M059J (cell line): ENCODE measurements at regions not wholly inside any gene's neighbourhood (a gene's known extent, or its start where the extent isn't known, plus 50 kb on each side); places are given as distances from the start of the nearest gene placed in this dataset.
A peak's percentile ranks its signal among the peaks of the same experiment; 100 is the strongest.
"Not testable (repeated sequence)": the region's sequence is repeated elsewhere in the genome, so short reads cannot be mapped to it uniquely, and the experiment has no call there.

Source experiments
- DNase-seq: peaks from one replicate; pipeline ENCODE4 v3.0.0-alpha.2; 2012; ENCODE audit warnings: low read depth

DNA sequence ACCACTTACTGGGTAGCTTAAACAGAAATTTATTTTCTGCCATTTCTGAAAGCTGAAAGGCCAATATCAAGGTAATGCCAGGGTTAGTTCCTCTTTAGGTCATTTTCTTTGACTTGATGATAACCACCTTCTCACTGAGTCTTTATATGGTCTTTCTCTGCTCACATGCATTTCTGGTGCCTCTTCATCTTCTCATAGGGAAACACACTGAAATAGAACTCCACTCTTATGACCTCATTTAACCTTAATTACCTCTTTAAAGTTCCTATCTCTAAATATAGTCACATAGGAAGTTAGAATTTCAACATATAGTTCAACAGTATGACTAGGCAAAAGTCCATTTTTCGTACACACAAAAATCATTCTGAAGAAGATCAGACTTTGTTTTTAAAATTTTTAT, 616.8 kb upstream of the VRK2 start:
- no peak for DNase-seq

GRCh38 chr2:57432528-57432927, 614.1 kb upstream of the VRK2 start:
- DNase-seq = no peak

- DNase-seq = peak; percentile 18
Measured at GRCh38 chr2:57434441-57434840, 612.2 kb upstream of the VRK2 start.

GRCh38 chr2:57434972-57435371, 611.6 kb upstream of the VRK2 start:
- DNase-seq = peak; percentile 30

DNA sequence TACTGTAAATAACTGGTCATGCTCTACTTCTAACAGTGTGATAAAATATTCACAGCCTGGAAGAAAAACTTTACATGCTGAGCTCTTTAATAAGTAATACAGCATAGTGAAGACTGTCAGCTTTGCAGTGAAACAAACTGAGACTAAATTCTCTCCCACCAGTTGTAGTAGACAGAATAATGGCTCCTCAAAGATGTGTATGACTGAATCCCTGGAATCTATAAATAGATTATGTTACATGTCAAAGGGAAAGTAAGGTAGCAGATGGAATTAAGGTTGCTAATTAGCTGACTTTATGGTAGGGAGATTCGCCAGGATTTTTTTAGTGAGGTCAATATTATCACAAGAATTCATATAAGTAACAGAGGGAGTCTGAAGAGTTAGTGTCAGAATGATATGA, 609.5 kb upstream of the VRK2 start:
- no peak for DNase-seq

GRCh38 chr2:57440437-57440836, 606.2 kb upstream of the VRK2 start:
- no peak for DNase-seq

GRCh38 chr2:57443086-57443485, 603.5 kb upstream of the VRK2 start:
- DNase-seq = no peak

GRCh38 chr2:57443973-57444521, 602.6 kb upstream of the VRK2 start:
- peak; percentile 95 for DNase-seq

DNA sequence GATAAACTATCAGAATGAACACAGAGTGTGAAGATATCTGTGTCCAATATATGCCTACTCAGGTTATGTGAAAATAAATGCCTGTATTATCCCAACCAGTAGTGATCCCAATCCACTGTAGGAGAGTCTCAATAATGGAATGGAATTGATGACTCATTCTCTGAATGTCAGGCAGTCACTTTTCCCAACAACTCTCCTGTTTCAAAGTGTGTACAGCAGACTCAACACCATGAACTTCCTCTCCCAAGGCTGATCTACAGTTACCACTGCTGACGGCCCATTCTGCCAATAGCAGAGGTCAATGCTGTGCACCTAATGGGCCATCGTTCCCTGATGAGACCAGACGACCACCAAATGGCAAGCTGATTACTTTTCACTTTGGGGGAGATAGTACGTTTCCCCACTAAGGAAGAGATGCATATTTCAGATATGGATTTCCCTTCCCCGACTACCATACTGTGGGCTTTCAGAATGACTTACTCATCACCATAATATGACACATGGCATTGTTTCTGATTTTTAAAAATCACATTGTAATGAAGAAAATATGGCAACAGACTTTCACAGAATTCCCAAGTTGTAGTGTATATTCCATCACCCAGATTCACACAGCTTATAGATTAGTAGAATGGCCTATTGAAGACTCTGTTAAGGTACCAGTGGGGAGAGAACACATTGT, 601.7 kb upstream of the VRK2 start:
- DNase-seq = peak; percentile 76

GRCh38 chr2:57448816-57449215, 597.8 kb upstream of the VRK2 start:
- DNase-seq = no peak

GRCh38 chr2:57450170-57450569, 596.4 kb upstream of the VRK2 start:
- peak; percentile 25 for DNase-seq

DNA sequence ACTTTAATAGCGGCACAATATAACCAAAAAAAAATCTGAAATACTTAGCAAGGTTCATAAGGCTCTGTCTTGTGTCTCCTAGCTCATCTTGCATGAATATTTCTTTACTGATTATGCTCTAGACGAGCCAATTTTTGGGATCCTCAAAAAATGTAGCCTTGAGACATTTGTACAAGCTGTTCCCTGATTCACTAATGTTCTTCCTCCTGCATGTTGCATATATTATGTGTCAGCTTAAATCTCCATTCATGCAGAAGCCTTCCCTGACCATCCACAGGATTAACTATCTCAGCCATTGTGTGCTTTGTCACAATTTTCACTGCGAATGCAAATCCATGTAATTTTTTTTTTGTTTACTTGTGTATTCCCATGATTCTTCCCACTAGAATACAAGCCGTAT, 594.0 kb upstream of the VRK2 start:
- DNase-seq = no peak

- DNase-seq = no peak
Measured at GRCh38 chr2:57453945-57454344, 592.7 kb upstream of the VRK2 start.

DNA sequence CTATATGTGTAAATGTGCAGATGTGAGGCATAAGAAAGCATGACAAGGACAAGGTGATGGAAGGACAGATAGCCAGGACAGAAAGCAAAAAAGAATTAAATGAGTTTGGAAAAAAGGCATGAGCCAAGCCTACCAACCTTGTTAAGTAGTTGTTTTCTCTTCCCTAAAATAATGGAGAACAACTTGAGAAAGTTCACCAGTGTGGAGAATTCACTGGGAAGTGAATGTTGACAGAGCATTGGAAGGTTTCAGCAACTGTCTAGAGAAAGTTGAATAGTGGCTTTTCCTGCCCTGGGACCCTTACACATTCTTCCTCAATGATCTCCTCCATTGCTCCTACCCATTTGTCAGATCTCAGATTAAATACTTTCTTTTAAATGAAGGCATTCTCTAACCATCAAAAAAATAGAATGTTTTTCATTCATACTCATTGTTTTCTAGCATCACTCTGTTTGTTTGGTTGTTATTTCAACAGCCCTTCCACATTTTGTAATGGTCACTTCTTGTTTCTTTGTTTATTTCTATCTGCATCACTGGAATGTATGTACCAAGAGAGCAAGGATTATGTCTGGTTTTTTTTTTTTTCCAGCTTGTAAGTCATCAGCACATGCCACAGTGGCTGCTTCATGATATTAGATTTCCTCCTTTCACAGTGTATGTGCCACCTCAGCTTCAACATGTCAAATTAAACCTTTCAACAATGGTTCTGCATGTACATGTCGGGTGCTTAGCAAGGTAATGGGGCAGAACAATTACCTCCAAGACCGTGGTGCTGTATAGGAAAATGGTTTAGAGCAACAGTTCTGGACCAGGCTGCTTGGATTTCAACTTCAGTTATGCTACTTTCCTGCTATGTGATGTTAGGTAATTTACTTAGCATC, 586.0 kb upstream of the VRK2 start:
- DNase-seq = no peak

DNA sequence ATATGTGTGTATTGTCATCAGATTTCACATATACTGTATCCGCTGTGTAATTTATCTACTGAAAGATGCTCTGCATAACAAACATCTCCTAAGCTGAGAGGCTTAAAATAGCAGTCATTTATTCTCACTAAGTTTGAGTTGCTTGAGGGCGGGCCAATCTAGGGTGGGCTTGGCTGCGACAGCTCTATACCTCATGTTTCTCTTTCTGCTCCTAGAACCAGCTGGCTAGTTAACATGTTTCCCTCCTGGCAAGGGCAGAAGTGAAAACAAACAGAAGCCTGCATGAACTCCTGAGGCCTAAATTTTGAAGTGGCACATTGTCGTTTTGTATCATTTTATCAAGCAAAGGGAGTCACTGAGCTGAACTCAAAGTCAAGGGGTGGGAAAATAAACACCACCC, 585.0 kb upstream of the VRK2 start:
- no peak for DNase-seq

- peak; percentile 18 for DNase-seq
Measured at GRCh38 chr2:57465067-57465466, 581.5 kb upstream of the VRK2 start.

GRCh38 chr2:57465967-57466366, 580.6 kb upstream of the VRK2 start:
- no peak for DNase-seq

- no peak for DNase-seq
Measured at GRCh38 chr2:57475391-57475790, 571.2 kb upstream of the VRK2 start.

DNA sequence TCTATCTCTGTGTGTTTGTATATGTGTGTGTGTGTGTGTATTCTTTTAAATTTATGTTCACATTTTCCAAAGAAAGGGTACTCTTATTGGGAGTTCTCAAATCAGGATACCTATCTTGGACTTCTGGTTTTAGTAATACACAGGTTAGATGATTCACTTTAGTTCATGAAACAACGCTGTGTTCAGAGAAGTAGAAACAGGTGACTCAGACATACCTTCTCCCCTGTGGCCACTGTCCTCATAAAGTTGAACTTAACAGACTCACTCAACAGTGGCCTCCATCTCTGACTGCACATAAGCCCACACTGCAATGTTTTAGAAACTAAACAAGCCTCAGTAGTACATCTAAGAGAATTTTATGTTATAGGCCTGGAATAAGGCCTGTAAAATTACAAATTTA, 566.6 kb upstream of the VRK2 start:
- DNase-seq = peak; percentile 58

GRCh38 chr2:57488061-57488460, 558.5 kb upstream of the VRK2 start:
- no peak for DNase-seq

GRCh38 chr2:57490741-57491140, 555.9 kb upstream of the VRK2 start:
- DNase-seq = no peak

GRCh38 chr2:57491213-57491612, 555.4 kb upstream of the VRK2 start:
- DNase-seq = no peak

GRCh38 chr2:57493966-57494365, 552.6 kb upstream of the VRK2 start:
- not testable (repeated sequence) for DNase-seq
